ENCODE measurements at regions not wholly inside any gene's neighbourhood (a gene's known extent, or its start where the extent isn't known, plus 50 kb on each side); places are given as distances from the start of the nearest gene placed in this dataset.

- 80 to 81% methylated on average over 4 of the region's 4 CpGs for WGBS, 2 donors
These were observed 102.0 kb upstream of the STEAP1B start for GRCh38 chr7:22601812-22602565.

GRCh38 chr7:22601408-22601807, 101.4 kb upstream of the STEAP1B start:
- H3K27me3 ChIP-seq: no peaks in the 10 kb centered on the region
- DNase-seq: no peak
- no peaks in the 10 kb centered on the region for H3K9me3 ChIP-seq
- H3K27ac ChIP-seq: no peak overlapping the region
- TF ChIP-seq CTCF (IDR thresholded peaks at IDR 0.05): no peak
- TF ChIP-seq POLR2A (IDR thresholded peaks at IDR 0.05): no peak
- intact Hi-C loops (cut with DNase I): no loop called here
- no peaks in the 10 kb centered on the region for H3K36me3 ChIP-seq
- no peaks in the 10 kb centered on the region for H3K4me1 ChIP-seq
- H3K4me3 ChIP-seq (replicated peaks in 1 of 3): no peak overlapping the region

More at GRCh38 chr7:22601812-22602565, 102.0 kb upstream of the STEAP1B start:
- Histone ChIP-seq H3K27ac (no peak overlapping the region), H3K9me3 (no peaks in the 10 kb centered on the region), H3K4me1 (no peaks in the 10 kb centered on the region), H3K4me3 (replicated peaks in 1 of 3) (no peak overlapping the region), H3K36me3 (no peaks in the 10 kb centered on the region), H3K27me3 (no peaks in the 10 kb centered on the region)
- intact Hi-C loops (cut with DNase I): no loop called here
- no peak for DNase-seq
- no peak for TF ChIP-seq POLR2A (IDR thresholded peaks at IDR 0.05)
- no peak for TF ChIP-seq CTCF (IDR thresholded peaks at IDR 0.05)

- H3K27me3 ChIP-seq: no peaks in the 10 kb centered on the region
- intact Hi-C loops (cut with DNase I): no loop called here
- no peaks in the 10 kb centered on the region for H3K9me3 ChIP-seq
- no peak overlapping the region for H3K4me3 ChIP-seq (replicated peaks in 1 of 3)
- no peak overlapping the region for H3K27ac ChIP-seq
- DNase-seq: no peak
- 73 to 75% methylated on average over 5 of the region's 5 CpGs for WGBS, 2 donors
- no peak for TF ChIP-seq POLR2A (IDR thresholded peaks at IDR 0.05)
- TF ChIP-seq CTCF (IDR thresholded peaks at IDR 0.05): no peak
- H3K4me1 ChIP-seq: no peaks in the 10 kb centered on the region
- H3K36me3 ChIP-seq: no peaks in the 10 kb centered on the region
These were observed 101.0 kb upstream of the STEAP1B start for GRCh38 chr7:22601003-22601402.

GRCh38 chr7:22598318-22598920, 98.4 kb upstream of the STEAP1B start:
- TF ChIP-seq POLR2A (IDR thresholded peaks at IDR 0.05): no peak
- no peak for TF ChIP-seq CTCF (IDR thresholded peaks at IDR 0.05)
- Histone ChIP-seq H3K27ac (no peak overlapping the region), H3K9me3 (no peaks in the 10 kb centered on the region), H3K27me3 (no peaks in the 10 kb centered on the region), H3K4me3 (replicated peaks in 1 of 3) (no peak overlapping the region), H3K36me3 (no peaks in the 10 kb centered on the region), H3K4me1 (no peaks in the 10 kb centered on the region)
- intact Hi-C loops (cut with DNase I): no loop called here
- WGBS, 2 donors: 71 to 75% methylated on average over 12 of the region's 12 CpGs
- no peak for DNase-seq

GRCh38 chr7:22597844-22598243, 97.9 kb upstream of the STEAP1B start:
- no peaks in the 10 kb centered on the region for H3K9me3 ChIP-seq
- intact Hi-C loops (cut with DNase I): no loop called here
- no peaks in the 10 kb centered on the region for H3K4me1 ChIP-seq
- TF ChIP-seq CTCF (IDR thresholded peaks at IDR 0.05) (no peak), POLR2A (IDR thresholded peaks at IDR 0.05) (no peak)
- H3K27me3 ChIP-seq: no peaks in the 10 kb centered on the region
- WGBS, 2 donors: 92 to 93% methylated on average over 3 of the region's 3 CpGs
- no peaks in the 10 kb centered on the region for H3K36me3 ChIP-seq
- no peak overlapping the region for H3K27ac ChIP-seq
- no peak overlapping the region for H3K4me3 ChIP-seq (replicated peaks in 1 of 3)
- no peak for DNase-seq

Data from thyroid gland (tissue), 4 donors.